Naive thymus-derived CD8-positive, alpha-beta T cell (primary cell): ENCODE measurements at regions not wholly inside any gene's neighbourhood (a gene's known extent, or its start where the extent isn't known, plus 50 kb on each side); places are given as distances from the start of the nearest gene placed in this dataset.

ENCODE experiments used
- ATAC-seq, 2 donors: fragments of 150-1000 bp; cut with Tn5 transposase in 1 of 2; sonication (Bioruptor Pico), chemical (Tn5 transposase) in 1 of 2; 1 replicate in 1 of 2; 2 replicates in 1 of 2; pipeline ENCODE4 v1.10.0; 2021; ENCODE audit warnings: mild to moderate bottlenecking in 2 of 2, moderate library complexity in 2 of 2
- POLR2A ChIA-PET: fragments of 350-600 bp; sonication (Branson Sonifier 250); formaldehyde crosslinking; loops from one replicate; lab custom pipeline; 2021; ENCODE audit warnings: antibody characterized with exemption; lab: Charles Lee
- DNase-seq, 10 donors: peaks; one replicate each; pipeline versions ENCODE4 v3.0.0 to v3.0.0-alpha.2; 2020 to 2022
- H3K27ac Mint-ChIP-seq, 10 donors: one replicate each; pipeline ENCODE4 v1.8.0; 2020 to 2022; ENCODE audit warnings: mild to moderate bottlenecking in 10 of 10, mixed read lengths in 10 of 10, moderate library complexity in 4 of 10, inconsistent platforms in 1 of 10
- H3K27me3 Mint-ChIP-seq, 5 donors: one replicate each; pipeline ENCODE4 v1.8.0; 2021 to 2022; ENCODE audit warnings: mixed read lengths in 5 of 5
- H3K36me3 Mint-ChIP-seq, 3 donors: one replicate each; pipeline ENCODE4 v1.8.0; 2020 to 2022; ENCODE audit warnings: mixed read lengths in 3 of 3, mild to moderate bottlenecking in 2 of 3, inconsistent platforms in 1 of 3
- H3K4me1 Mint-ChIP-seq, 4 donors: one replicate each; pipeline ENCODE4 v1.8.0; 2021 to 2022; ENCODE audit warnings: mixed read lengths in 4 of 4
- H3K4me3 Mint-ChIP-seq, 10 donors: one replicate each; pipeline ENCODE4 v1.8.0; 2020 to 2022; ENCODE audit warnings: mild to moderate bottlenecking in 10 of 10, mixed read lengths in 10 of 10, moderate library complexity in 6 of 10, inconsistent platforms in 1 of 10
- H3K9me3 Mint-ChIP-seq, 9 donors: one replicate each; pipeline ENCODE4 v1.8.0; 2020 to 2022; ENCODE audit warnings: mixed read lengths in 9 of 9, mild to moderate bottlenecking in 3 of 9, inconsistent platforms in 1 of 9, moderate library complexity in 1 of 9

DNA sequence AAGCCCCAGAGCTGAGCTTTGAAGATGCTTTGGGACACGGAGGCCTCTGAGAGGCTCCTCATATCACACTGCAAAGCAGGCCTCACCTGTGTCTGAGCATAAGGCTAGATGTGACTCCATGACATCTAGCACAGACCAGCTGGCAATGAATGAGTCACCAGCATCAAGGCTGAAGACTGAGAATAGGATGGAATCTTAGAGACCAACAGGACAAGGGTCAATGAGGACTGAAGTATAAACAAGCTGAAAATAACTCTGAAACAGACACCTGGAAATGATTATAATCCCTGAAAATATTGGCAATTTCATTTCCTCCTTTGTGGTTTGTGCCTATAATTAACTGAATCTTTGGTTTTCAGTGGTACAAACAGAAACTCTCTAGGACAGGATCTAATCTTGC, 87.1 kb upstream of the PRPS1 start:
- H3K4me3 Mint-ChIP-seq, result no peak overlapping the region
- H3K9me3 Mint-ChIP-seq, result no peaks in the 10 kb centered on the region
- DNase-seq (no peak), ATAC-seq (no peak)
- H3K4me1 Mint-ChIP-seq, result peaks cover 0 to 2% (median 0%) of the 10 kb centered on the region in 4 donors
- POLR2A ChIA-PET, result no interaction called here
- H3K36me3 Mint-ChIP-seq, result no peaks in the 10 kb centered on the region
- peaks cover 0 to 10% (median 3%) of the 10 kb centered on the region in 5 donors for H3K27me3 Mint-ChIP-seq
- no peak overlapping the region for H3K27ac Mint-ChIP-seq

DNA sequence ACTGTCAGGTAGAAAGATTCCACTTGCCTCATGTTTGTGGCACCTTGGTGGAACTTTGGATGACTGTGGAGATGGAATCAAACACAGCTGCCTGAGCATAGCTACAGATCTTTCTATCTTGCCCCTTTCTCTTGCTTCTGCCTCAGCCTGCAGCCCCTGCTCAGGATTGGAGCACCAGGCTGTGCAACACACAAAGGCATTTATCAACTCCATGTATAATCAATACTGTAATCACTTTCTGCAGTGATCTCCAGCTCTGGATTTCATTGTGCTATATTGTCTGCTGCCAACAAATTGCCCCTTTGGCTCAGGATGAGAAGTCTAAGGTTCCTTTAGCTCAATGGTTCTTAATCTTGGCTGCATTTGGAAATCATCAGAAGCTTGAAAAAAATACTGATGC, 86.3 kb upstream of the PRPS1 start:
- DNase-seq (no peak), ATAC-seq (no peak)
- POLR2A ChIA-PET, result no interaction called here
- Mint-ChIP-seq H3K36me3 (no peaks in the 10 kb centered on the region), H3K27me3 (peaks cover 0 to 5% (median 1%) of the 10 kb centered on the region in 5 donors), H3K4me1 (peaks cover 0 to 2% (median 0%) of the 10 kb centered on the region in 4 donors), H3K4me3 (no peak overlapping the region), H3K27ac (no peak overlapping the region), H3K9me3 (no peaks in the 10 kb centered on the region)

DNA sequence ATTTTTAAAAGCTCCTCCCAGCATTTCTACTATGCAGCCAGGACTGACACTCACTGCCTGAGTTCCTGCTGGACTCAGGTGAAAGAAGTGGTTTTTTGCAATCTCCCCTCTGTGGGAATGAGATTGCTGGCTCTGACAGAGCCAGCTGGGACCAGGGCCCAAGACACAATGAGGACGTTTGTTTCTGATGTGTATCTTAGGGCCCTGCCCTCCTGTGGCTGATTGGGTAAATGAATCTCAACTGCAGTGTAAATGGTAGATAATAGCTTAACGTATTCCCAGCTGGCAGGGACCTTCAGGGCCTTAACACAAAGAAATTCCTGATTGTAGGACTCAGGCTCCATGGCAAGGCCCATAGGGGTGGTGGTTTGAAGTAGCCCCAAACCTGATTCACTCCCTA, 85.8 kb upstream of the PRPS1 start:
- peaks cover 0 to under 1% (median 0%) of the 10 kb centered on the region in 5 donors for H3K27me3 Mint-ChIP-seq
- no peaks in the 10 kb centered on the region for H3K36me3 Mint-ChIP-seq
- POLR2A ChIA-PET, result no interaction called here
- H3K4me3 Mint-ChIP-seq, result no peak overlapping the region
- H3K4me1 Mint-ChIP-seq, result peaks cover 0 to 2% (median 0%) of the 10 kb centered on the region in 4 donors
- no peak overlapping the region for H3K27ac Mint-ChIP-seq
- ATAC-seq (no peak), DNase-seq (no peak)
- no peaks in the 10 kb centered on the region for H3K9me3 Mint-ChIP-seq

DNA sequence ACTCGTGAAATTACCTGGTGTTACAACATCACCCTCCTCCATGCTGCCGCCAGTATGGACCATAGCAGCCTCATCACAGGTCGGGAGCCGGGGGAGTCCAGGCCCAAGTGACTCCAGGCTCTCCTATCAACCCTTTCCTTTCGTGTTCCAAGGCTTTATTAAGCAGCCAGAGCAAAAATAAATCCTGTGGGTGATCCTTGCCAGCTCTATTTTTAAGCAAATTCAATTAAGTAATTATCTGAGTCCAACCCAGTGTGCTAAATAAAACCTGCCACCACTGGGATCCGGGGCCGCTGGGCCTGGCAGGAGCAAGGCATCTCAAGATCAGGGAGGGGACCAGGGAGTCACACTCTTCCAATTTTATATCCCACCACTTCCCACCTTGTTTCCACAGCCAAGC, 80.7 kb upstream of the PRPS1 start:
- Mint-ChIP-seq H3K9me3 (no peaks in the 10 kb centered on the region), H3K27me3 (no peaks in the 10 kb centered on the region), H3K4me1 (peaks cover 9 to 14% (median 13%) of the 10 kb centered on the region in 4 donors), H3K36me3 (no peaks in the 10 kb centered on the region), H3K27ac (no peak overlapping the region), H3K4me3 (no peak overlapping the region)
- no peak for DNase-seq
- no peak for ATAC-seq
- POLR2A ChIA-PET, result interaction anchor here (0.7 kb wide), 1 partner anchor 258 kb away, joined by 3 read pairs; no protein-coding TSS in a partner anchor

DNA sequence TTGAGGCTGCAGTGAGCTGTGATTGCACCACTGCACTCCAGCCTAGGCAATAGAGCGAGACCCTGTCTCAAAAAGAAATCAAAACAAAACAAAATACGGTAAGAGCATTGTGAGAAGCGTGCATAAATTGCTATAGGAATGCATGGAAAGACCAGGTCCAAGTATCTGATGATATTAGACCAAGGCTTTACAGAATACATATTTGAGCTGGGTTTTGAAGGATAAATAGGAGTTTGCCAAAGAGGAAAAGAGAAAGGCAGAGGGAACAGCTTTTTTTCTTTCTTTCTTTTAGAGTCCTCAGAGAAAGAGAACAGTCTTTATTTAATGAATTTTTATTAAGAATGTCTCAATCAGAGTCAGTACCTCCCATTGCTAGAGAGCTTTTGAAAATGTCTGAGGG, 79.5 kb upstream of the PRPS1 start:
- Mint-ChIP-seq H3K36me3 (no peaks in the 10 kb centered on the region), H3K9me3 (no peaks in the 10 kb centered on the region), H3K4me1 (peaks cover 9 to 14% (median 13%) of the 10 kb centered on the region in 4 donors), H3K27me3 (no peaks in the 10 kb centered on the region), H3K4me3 (no peak overlapping the region), H3K27ac (peak overlapping the region in 4 of 10 donors; percentile 11 to 79 (median 74))
- DNase-seq (no peak), ATAC-seq (no peak)
- POLR2A ChIA-PET, result no interaction called here

DNA sequence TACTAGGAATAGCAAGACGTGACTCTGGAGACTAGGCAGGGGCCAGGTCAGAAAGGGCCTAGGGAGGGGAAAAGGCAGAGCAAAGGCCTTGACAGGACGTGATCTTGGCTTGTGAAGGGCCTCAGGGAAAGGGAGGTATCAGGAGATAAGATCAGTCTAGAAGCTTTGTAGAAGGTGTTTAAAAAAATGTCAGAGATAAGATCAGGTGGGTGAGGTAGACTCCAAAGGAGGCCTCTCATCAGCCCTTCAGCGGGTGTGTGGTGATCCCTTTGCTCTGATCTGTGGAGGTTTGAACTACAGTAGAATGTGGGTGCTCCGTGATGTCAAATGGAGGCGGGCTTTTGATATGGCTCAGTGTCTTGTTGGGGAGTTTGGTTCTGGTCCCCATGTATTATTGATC, 78.8 kb upstream of the PRPS1 start:
- Mint-ChIP-seq H3K27ac (peak overlapping the region; percentile 2 to 83 (median 60)), H3K4me3 (peak overlapping the region in 3 of 10 donors; percentile 9 to 36 (median 13)), H3K27me3 (no peaks in the 10 kb centered on the region), H3K36me3 (no peaks in the 10 kb centered on the region), H3K9me3 (no peaks in the 10 kb centered on the region), H3K4me1 (peaks cover 9 to 14% (median 13%) of the 10 kb centered on the region in 4 donors)
- DNase-seq, result peak in 7 of 10 donors; percentile 8 to 64 (median 35)
- POLR2A ChIA-PET, result no interaction called here
- ATAC-seq, result peak; percentile 80 to 98

DNA sequence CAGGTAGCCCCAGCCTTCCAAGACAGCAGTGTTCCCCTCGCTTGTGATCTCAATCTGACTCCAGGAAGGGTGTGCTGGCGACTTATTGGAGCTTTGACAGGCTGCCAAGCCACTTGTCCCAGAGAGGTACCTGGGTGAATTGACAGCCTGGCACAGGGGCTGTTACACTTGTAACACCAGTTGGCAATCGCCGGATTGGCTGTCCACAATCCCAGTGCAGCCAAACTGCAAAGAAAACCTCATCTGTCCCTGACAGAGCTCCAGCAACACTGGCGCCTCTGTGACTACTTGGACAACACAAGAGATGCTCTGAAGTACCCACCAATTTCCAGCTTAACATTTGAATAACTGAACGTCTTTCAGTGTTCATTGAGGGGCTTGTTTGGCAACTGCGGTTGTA, 76.8 kb upstream of the PRPS1 start:
- Mint-ChIP-seq H3K4me3 (no peak overlapping the region), H3K36me3 (no peaks in the 10 kb centered on the region), H3K9me3 (no peaks in the 10 kb centered on the region), H3K27me3 (no peaks in the 10 kb centered on the region), H3K27ac (no peak overlapping the region), H3K4me1 (peaks cover 9 to 14% (median 13%) of the 10 kb centered on the region in 4 donors)
- POLR2A ChIA-PET, result no interaction called here
- ATAC-seq (no peak), DNase-seq (no peak)

DNA sequence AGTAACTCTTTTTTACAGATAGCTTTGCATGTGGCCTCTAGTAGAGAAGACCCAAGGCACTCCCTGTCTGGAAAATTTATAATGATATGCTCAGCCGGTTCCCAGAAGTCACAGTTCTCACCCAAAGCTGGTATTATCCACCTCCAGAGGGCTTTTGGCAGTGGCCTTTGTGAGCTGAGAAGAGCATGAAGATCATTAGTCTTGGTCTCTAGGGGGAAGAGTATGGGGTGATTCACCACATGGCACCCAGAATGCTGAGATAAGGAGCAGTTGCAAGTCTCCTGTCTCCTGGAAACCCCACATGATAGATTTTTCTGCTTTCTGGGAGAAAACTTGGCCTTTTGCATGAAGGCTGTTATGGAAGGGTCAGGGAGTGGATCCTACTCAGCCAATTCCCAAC, 75.4 kb upstream of the PRPS1 start:
- no peaks in the 10 kb centered on the region for H3K27me3 Mint-ChIP-seq
- no peaks in the 10 kb centered on the region for H3K9me3 Mint-ChIP-seq
- peaks cover 9 to 14% (median 13%) of the 10 kb centered on the region in 4 donors for H3K4me1 Mint-ChIP-seq
- POLR2A ChIA-PET, result no interaction called here
- no peaks in the 10 kb centered on the region for H3K36me3 Mint-ChIP-seq
- no peak overlapping the region for H3K27ac Mint-ChIP-seq
- ATAC-seq (no peak), DNase-seq (no peak)
- H3K4me3 Mint-ChIP-seq, result no peak overlapping the region

DNA sequence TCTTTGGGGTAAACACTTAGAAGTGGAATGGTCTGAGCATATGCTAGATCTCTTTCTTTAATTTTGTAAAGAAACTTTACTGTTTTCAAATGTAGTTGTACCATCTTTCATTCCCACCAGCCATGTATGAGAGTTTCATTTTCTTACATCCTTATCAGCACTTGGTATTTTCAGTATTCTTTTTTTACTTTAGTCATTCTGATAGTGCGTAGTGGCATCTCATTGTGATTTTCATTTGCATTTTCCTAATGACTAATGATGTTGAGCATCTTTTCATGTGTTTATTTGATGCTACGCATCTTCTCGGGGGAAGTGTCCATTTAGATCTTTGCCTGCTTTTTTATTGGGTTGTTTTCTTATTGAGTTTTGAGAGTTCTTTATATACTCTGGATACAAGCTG, 71.3 kb upstream of the PRPS1 start:
- POLR2A ChIA-PET, result no interaction called here
- DNase-seq (no peak), ATAC-seq (no peak)
- Mint-ChIP-seq H3K4me1 (no peaks in the 10 kb centered on the region), H3K4me3 (no peak overlapping the region), H3K36me3 (no peaks in the 10 kb centered on the region), H3K9me3 (no peaks in the 10 kb centered on the region), H3K27ac (no peak overlapping the region), H3K27me3 (peaks cover 0 to 6% (median 4%) of the 10 kb centered on the region in 5 donors)

DNA sequence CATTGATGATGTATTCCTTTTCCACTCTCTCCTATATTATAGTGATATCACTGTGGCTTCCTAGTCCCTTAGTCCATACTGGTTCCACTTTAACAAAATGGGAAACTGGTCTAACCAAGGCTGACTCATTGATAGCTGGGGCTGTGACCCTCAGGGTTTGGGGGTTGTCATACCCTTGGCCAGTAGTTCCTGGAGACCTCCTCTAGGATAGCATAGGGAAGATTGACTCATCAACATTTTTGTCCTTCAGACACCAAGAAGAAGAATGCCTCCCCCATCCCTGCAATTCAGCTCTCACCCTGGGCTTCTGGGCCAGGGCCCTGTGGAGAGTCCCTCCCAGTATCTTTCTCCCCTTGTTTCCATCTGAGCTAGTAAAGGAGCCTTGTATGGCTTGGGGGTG, 68.8 kb upstream of the PRPS1 start:
- Mint-ChIP-seq H3K27ac (no peak overlapping the region), H3K4me3 (no peak overlapping the region), H3K9me3 (no peaks in the 10 kb centered on the region), H3K27me3 (peaks cover 0 to 13% (median 9%) of the 10 kb centered on the region in 5 donors), H3K36me3 (no peaks in the 10 kb centered on the region), H3K4me1 (no peaks in the 10 kb centered on the region)
- no peak for DNase-seq
- no peak for ATAC-seq
- POLR2A ChIA-PET, result no interaction called here

DNA sequence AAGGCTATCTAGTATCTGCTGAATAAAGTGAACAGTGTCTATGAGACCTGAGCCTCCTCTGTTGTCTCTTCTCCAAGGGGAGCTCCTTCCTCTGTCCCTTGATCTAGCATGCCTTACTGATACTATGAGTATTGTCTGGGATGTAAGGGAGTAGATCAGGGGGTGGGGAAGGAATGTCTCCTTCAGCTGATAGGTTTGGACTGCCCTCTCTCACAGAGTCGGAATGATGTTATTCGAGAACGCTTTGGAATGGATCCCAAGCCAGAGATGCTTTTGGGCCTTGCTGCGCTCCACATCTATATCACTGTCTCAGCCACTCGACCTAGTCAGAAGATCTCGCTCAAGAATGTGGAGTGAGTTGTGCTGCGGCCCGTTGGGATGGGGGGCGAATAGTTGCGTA, 68.3 kb upstream of the PRPS1 start:
- ATAC-seq, result no peak
- no peaks in the 10 kb centered on the region for H3K9me3 Mint-ChIP-seq

DNA sequence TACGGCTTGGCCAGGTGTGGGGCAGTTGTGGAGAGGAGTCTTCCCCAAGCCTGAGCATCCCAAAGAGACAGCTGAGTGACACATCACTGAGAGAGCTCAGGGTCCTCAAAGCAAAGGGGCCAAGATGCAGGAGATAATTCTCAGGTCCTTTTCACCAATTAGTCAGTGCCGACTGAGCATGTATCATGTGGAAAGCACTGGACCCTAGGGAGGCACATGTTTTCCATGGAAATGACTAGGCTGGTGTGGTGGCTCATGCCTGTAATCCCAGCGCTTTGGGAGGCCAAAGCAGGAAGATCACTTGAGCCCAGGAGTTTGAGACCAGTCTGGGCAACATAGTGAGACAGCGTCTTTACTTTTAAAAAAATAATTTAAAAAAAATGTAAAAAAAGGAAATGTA, 67.3 kb upstream of the PRPS1 start:
- Mint-ChIP-seq H3K27me3 (peaks cover 0 to 13% (median 12%) of the 10 kb centered on the region in 5 donors), H3K4me1 (no peaks in the 10 kb centered on the region), H3K4me3 (no peak overlapping the region), H3K27ac (no peak overlapping the region), H3K9me3 (no peaks in the 10 kb centered on the region), H3K36me3 (no peaks in the 10 kb centered on the region)
- no peak for DNase-seq
- POLR2A ChIA-PET, result no interaction called here
- ATAC-seq, result no peak

More for the DNA sequence above, 68.3 kb upstream of the PRPS1 start:
- Mint-ChIP-seq H3K4me3 (no peak overlapping the region), H3K27me3 (peaks cover 0 to 13% (median 12%) of the 10 kb centered on the region in 5 donors), H3K36me3 (no peaks in the 10 kb centered on the region), H3K27ac (no peak overlapping the region), H3K4me1 (no peaks in the 10 kb centered on the region)
- DNase-seq, result no peak
- POLR2A ChIA-PET, result no interaction called here

DNA sequence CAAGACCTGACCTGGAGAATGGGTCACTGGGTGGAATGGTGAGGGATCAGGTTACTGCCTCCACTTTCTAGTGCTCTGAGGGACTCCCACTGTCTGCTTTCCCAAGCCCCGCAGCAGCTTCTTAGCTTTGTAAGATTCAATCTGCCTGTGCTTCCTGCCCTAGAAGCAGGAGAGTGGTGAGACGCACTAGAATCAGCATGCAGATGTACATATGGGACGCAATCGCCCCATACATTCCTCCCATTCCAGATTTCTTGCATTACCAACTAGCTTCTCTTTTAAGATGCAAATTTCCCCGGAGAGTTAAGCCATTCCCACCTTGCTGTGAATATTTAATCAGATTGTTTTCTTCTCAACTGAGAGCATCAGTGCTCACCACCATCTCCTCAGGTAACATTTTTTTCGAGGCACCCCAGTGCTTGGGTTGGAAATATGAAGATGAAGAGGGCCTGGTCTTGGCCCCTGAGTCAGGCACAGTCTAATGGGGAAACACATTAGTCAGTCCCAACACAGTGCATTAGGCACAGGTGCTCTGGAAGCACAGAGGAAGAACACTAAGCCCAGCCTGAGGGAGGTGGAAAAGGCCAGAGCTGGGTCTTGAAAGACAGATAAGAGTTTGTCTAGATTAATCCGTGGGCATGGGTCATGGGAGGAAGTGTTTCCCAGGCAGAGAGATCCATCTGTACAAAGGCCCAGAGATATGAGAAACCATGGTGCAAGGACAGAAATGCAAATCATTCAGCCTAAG, 66.7 kb upstream of the PRPS1 start:
- DNase-seq (no peak), ATAC-seq (no peak)
- no peak overlapping the region for H3K4me3 Mint-ChIP-seq
- H3K27ac Mint-ChIP-seq, result no peak overlapping the region
- POLR2A ChIA-PET, result no interaction called here
- no peaks in the 10 kb centered on the region for H3K36me3 Mint-ChIP-seq
- no peaks in the 10 kb centered on the region for H3K9me3 Mint-ChIP-seq
- H3K4me1 Mint-ChIP-seq, result no peaks in the 10 kb centered on the region
- peaks cover 0 to 13% (median 12%) of the 10 kb centered on the region in 5 donors for H3K27me3 Mint-ChIP-seq

DNA sequence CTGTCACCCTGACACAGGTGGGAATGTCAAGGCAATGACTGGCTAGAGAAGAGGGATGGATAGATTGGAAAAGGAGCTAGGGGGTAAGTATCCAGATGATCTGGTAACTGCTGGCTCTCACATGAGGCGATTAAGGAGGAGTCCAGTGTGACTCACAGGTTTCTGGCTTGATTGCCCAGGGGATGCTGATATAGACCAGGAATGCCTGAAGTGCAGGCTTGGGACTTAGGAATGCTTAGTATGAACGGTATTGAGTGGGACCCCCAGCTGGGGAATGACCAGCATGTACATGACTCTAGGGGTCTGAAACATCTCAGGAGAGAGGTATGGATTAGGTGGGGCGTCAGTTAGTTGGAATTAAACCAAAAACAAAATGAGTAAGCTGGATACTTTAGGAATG, 65.8 kb upstream of the PRPS1 start:
- no peaks in the 10 kb centered on the region for H3K9me3 Mint-ChIP-seq
- POLR2A ChIA-PET, result no interaction called here

More for the DNA sequence above, 65.8 kb upstream of the PRPS1 start:
- no peak for DNase-seq
- Mint-ChIP-seq H3K4me1 (no peaks in the 10 kb centered on the region), H3K36me3 (no peaks in the 10 kb centered on the region), H3K27ac (peak overlapping the region in 1 of 10 donors; percentile 58), H3K27me3 (peaks cover 0 to 13% (median 12%) of the 10 kb centered on the region in 5 donors), H3K4me3 (no peak overlapping the region)
- ATAC-seq, result no peak
